Tibial artery (tissue), 4 donors: ENCODE measurements at regions not wholly inside any gene's neighbourhood (a gene's known extent, or its start where the extent isn't known, plus 50 kb on each side); places are given as distances from the start of the nearest gene placed in this dataset.

Source experiments
- DNase-seq, 2 donors: peaks; one replicate each; pipeline ENCODE4 v3.0.0-alpha.2; 2019
- H3K27ac ChIP-seq, 2 donors: fragments of 200-600 bp; sonication (generic) in 1 of 2; 1 replicate in 1 of 2; 2 replicates in 1 of 2; pipeline ENCODE4 v1.5.1; 2018 to 2019; ENCODE audit warnings: mild to moderate bottlenecking in 1 of 2
- H3K27me3 ChIP-seq, 2 donors: fragments of 200-600 bp; sonication (generic) in 1 of 2; one replicate each; pipeline versions ENCODE4 v1.5.1 to v1.6.0; 2016 to 2019
- H3K36me3 ChIP-seq, 3 donors: fragments of 200-600 bp; sonication (generic) in 2 of 3; one replicate each; pipeline ENCODE4 v1.5.1; 2016 to 2019; ENCODE audit warnings: mild to moderate bottlenecking in 2 of 3
- H3K4me1 ChIP-seq, 4 donors: fragments of 200-600 bp; sonication (generic) in 2 of 4; 1 replicate in 3 of 4; 2 replicates in 1 of 4; pipeline ENCODE4 v1.5.1; 2016 to 2019
- H3K4me3 ChIP-seq, 2 donors: fragments of 200-600 bp; sonication (generic) in 1 of 2; 1 replicate in 1 of 2; 2 replicates in 1 of 2; pipeline ENCODE4 v1.5.1; 2018 to 2019; ENCODE audit warnings: mild to moderate bottlenecking in 2 of 2
- H3K9me3 ChIP-seq, 3 donors: fragments of 200-600 bp; sonication (generic) in 1 of 3; one replicate each; pipeline ENCODE4 v1.5.1; 2016 to 2019
- intact Hi-C: fragments of 100-400 bp; cut with DNase I; formaldehyde crosslinking; loops from one replicate; pipeline ENCODE4 v1.15.0; 2023; ENCODE audit warnings: low total_unique reads
- TF ChIP-seq, protein P1 (sequence below), 2 experiments: fragments of 200-600 bp in 1 of 2; fragments of 450-650 bp in 1 of 2; IDR thresholded peaks; one replicate each; pipeline ENCODE4 v1.5.1; 2017 to 2019; ENCODE audit warnings: antibody characterized with exemption in 2 of 2, mild to moderate bottlenecking in 1 of 2, moderate library complexity in 1 of 2

DNA sequence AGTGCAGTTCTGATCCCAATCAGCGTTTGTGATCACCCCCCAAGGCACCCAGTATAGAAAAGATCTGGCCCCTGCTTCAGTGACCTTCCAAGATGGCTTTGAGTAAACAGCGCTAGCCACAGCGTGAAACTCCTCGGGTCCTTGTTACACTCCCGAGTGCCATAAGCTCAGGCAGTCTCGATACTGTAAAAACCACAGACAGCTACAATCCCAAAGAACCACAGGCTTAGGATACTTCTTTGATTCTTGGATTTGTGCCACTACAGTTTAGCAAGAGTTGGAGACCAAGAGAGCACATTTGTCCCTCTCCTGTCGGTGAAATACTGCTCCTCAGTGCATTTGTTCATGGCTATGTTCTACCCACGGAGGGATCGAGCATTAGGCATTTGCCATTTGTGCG is 352.5 kb upstream of the ZNF521 start:
- Histone ChIP-seq H3K4me1 (no peaks in the 10 kb centered on the region), H3K9me3 (no peaks in the 10 kb centered on the region), H3K4me3 (no peak overlapping the region), H3K36me3 (no peaks in the 10 kb centered on the region), H3K27me3 (no peaks in the 10 kb centered on the region), H3K27ac (no peak overlapping the region)
- TF ChIP-seq, protein P1, sequence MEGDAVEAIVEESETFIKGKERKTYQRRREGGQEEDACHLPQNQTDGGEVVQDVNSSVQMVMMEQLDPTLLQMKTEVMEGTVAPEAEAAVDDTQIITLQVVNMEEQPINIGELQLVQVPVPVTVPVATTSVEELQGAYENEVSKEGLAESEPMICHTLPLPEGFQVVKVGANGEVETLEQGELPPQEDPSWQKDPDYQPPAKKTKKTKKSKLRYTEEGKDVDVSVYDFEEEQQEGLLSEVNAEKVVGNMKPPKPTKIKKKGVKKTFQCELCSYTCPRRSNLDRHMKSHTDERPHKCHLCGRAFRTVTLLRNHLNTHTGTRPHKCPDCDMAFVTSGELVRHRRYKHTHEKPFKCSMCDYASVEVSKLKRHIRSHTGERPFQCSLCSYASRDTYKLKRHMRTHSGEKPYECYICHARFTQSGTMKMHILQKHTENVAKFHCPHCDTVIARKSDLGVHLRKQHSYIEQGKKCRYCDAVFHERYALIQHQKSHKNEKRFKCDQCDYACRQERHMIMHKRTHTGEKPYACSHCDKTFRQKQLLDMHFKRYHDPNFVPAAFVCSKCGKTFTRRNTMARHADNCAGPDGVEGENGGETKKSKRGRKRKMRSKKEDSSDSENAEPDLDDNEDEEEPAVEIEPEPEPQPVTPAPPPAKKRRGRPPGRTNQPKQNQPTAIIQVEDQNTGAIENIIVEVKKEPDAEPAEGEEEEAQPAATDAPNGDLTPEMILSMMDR (IDR thresholded peaks at IDR 0.05), result no peak
- intact Hi-C loops, result no loop called here
- no peak for DNase-seq

GRCh38 chr18:25704071-25704470 is 352.1 kb upstream of the ZNF521 start:
- Histone ChIP-seq H3K9me3 (no peaks in the 10 kb centered on the region), H3K4me1 (no peaks in the 10 kb centered on the region), H3K27me3 (no peaks in the 10 kb centered on the region), H3K4me3 (no peak overlapping the region), H3K36me3 (no peaks in the 10 kb centered on the region), H3K27ac (no peak overlapping the region)
- DNase-seq, result no peak
- TF ChIP-seq, protein P1 (IDR thresholded peaks at IDR 0.05), result no peak
- intact Hi-C loops, result no loop called here

GRCh38 chr18:25701821-25702220 is 349.9 kb upstream of the ZNF521 start:
- Histone ChIP-seq H3K9me3 (no peaks in the 10 kb centered on the region), H3K4me3 (no peak overlapping the region), H3K4me1 (no peaks in the 10 kb centered on the region), H3K27me3 (no peaks in the 10 kb centered on the region), H3K27ac (no peak overlapping the region), H3K36me3 (no peaks in the 10 kb centered on the region)
- no peak for DNase-seq
- intact Hi-C loops, result no loop called here
- TF ChIP-seq, protein P1 (IDR thresholded peaks at IDR 0.05), result no peak

DNA sequence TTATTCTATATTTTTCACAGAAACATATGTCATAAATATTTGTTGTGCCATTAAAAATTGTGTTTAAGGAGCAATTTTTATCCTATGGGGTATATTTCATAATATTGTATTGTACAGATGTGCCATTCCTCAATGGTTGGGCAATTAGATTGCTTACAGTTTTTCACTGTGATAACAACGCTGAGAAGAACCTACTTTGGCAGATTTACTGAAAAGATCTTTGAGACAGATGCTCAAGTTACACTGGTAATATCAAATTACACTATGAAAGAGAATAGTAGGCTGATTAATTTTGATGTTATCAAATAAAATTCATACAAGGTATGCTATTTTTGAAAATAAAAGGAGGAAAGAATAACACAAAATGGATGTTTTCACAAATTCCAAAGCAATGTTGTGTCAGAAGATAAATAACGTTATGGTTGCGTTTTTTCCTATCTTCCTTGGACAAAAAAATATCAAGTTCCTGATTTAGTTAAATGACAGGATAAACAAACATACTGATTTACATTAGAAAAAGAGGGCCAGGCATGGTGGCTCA is 335.1 kb upstream of the ZNF521 start:
- DNase-seq, result no peak
- Histone ChIP-seq H3K27me3 (no peaks in the 10 kb centered on the region), H3K4me3 (no peak overlapping the region), H3K36me3 (no peaks in the 10 kb centered on the region), H3K4me1 (no peaks in the 10 kb centered on the region), H3K27ac (no peak overlapping the region), H3K9me3 (no peaks in the 10 kb centered on the region)
- TF ChIP-seq, protein P1 (IDR thresholded peaks at IDR 0.05), result no peak
- intact Hi-C loops, result no loop called here

DNA sequence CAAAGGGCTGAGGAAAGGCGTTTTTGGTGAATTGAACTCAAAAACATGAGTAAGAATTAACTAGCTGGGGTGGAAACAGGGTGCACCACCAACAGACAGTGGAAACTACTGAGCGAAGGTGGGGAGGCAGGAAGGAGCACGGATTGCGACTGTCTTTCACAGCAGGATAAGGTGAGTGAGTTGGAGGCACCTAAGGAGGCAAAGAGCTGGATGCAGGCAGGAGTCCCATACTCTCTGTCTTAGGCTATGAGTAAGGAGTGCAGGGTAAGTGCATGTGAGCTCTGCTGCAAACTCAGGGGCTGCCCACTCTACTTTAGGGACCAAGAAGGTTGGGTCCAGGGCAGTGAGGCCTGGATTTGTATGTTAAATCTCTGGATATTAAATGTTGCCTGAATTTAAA is 333.1 kb upstream of the ZNF521 start:
- intact Hi-C loops, result no loop called here
- H3K4me1 ChIP-seq, result no peaks in the 10 kb centered on the region
- no peak overlapping the region for H3K27ac ChIP-seq
- H3K9me3 ChIP-seq, result no peaks in the 10 kb centered on the region
- H3K4me3 ChIP-seq, result no peak overlapping the region
- DNase-seq, result no peak
- TF ChIP-seq, protein P1 (IDR thresholded peaks at IDR 0.05), result no peak
- H3K27me3 ChIP-seq, result no peaks in the 10 kb centered on the region
- no peaks in the 10 kb centered on the region for H3K36me3 ChIP-seq

- no peaks in the 10 kb centered on the region for H3K9me3 ChIP-seq
- no peak overlapping the region for H3K4me3 ChIP-seq
- no peaks in the 10 kb centered on the region for H3K4me1 ChIP-seq
- intact Hi-C loops, result no loop called here
- DNase-seq, result no peak
- no peaks in the 10 kb centered on the region for H3K27me3 ChIP-seq
- H3K27ac ChIP-seq, result no peak overlapping the region
- TF ChIP-seq, protein P1 (IDR thresholded peaks at IDR 0.05), result no peak
- no peaks in the 10 kb centered on the region for H3K36me3 ChIP-seq
Observed at GRCh38 chr18:25679491-25679890, 327.5 kb upstream of the ZNF521 start.
